HepG2 (cell line): ENCODE measurements at regions not wholly inside any gene's neighbourhood (a gene's known extent, or its start where the extent isn't known, plus 50 kb on each side); places are given as distances from the start of the nearest gene placed in this dataset.
"Not testable (repeated sequence)": the region's sequence is repeated elsewhere in the genome, so short reads cannot be mapped to it uniquely, and the experiment has no call there.

Source experiments
- EP300 ChIP-seq, 3 experiments: sonication (generic) in 1 of 3; formaldehyde crosslinking in 1 of 3; IDR thresholded peaks; 2 replicates each; pipeline versions ENCODE4 v1.5.1 to v1.6.1; 2011 to 2020; ENCODE audit warnings: low read depth in 2 of 3, low read length in 2 of 3, borderline replicate concordance in 1 of 3, improper control_type of control experiment in 1 of 3, mild to moderate bottlenecking in 1 of 3, missing genetic modification reagents in 1 of 3, moderate library complexity in 1 of 3
- HNF4A ChIP-seq: sonication (generic); formaldehyde crosslinking; IDR thresholded peaks from 2 replicates; pipeline ENCODE4 v1.4.0; 2020; ENCODE audit warnings: missing genetic modification reagents
- HOXD1 ChIP-seq: sonication (generic); formaldehyde crosslinking; IDR thresholded peaks from 2 replicates; pipeline ENCODE4 v1.5.0; 2020; ENCODE audit warnings: missing genetic modification reagents
- IKZF1 ChIP-seq: fragments of 450-650 bp; IDR thresholded peaks from 2 replicates; pipeline ENCODE4 v1.7.1; 2016
- MAFK ChIP-seq, 2 experiments: IDR thresholded peaks in 1 of 2; conservative IDR thresholded peaks in 1 of 2; 2 replicates each; pipeline ENCODE4 v1.6.1; 2011; ENCODE audit warnings: improper control_type of control experiment in 2 of 2, low read length in 2 of 2
- NCOA1 ChIP-seq: sonication (generic); formaldehyde crosslinking; IDR thresholded peaks from 2 replicates; pipeline ENCODE4 v1.9.0; 2021; ENCODE audit warnings: missing genetic modification reagents
- NFE2L2 ChIP-seq: fragments of 150-350 bp; IDR thresholded peaks from 2 replicates; pipeline ENCODE4 v1.6.1; 2014; ENCODE audit warnings: low read length
- NKX3-1 ChIP-seq: sonication (generic); formaldehyde crosslinking; IDR thresholded peaks from 2 replicates; pipeline ENCODE4 v1.5.0; 2020; ENCODE audit warnings: missing genetic modification reagents
- NR2F1 ChIP-seq, 2 experiments: fragments of 450-650 bp in 1 of 2; formaldehyde crosslinking in 1 of 2; IDR thresholded peaks; 2 replicates each; pipeline versions ENCODE4 v1.5.0 to v1.6.1; 2016 to 2020; ENCODE audit warnings: mild to moderate bottlenecking in 1 of 2, missing compliant biosample characterization in 1 of 2, missing genetic modification reagents in 1 of 2, moderate library complexity in 1 of 2
- PHF20 ChIP-seq: sonication (generic); formaldehyde crosslinking; IDR thresholded peaks from 2 replicates; pipeline ENCODE4 v1.5.0; 2020; ENCODE audit warnings: mild to moderate bottlenecking, missing genetic modification reagents
- RARA ChIP-seq: IDR thresholded peaks from 2 replicates; pipeline ENCODE4 v1.6.1; 2016; ENCODE audit warnings: missing genetic modification reagents, missing compliant biosample characterization
- ZFP37 ChIP-seq: sonication (generic); formaldehyde crosslinking; IDR thresholded peaks from 2 replicates; pipeline ENCODE4 v1.4.0; 2020; ENCODE audit warnings: missing genetic modification reagents, borderline replicate concordance
- ZNF136 ChIP-seq: sonication (generic); formaldehyde crosslinking; IDR thresholded peaks from 2 replicates; pipeline ENCODE4 v1.8.1; 2022; ENCODE audit warnings: low read depth, mild to moderate bottlenecking, moderate library complexity, missing genetic modification reagents
- ZNF337 ChIP-seq: sonication (generic); formaldehyde crosslinking; IDR thresholded peaks from 2 replicates; pipeline ENCODE4 v1.5.1; 2020; ENCODE audit warnings: missing genetic modification reagents, low read depth, mild to moderate bottlenecking, borderline replicate concordance
- ZNF678 ChIP-seq: sonication (generic); formaldehyde crosslinking; IDR thresholded peaks from 2 replicates; pipeline ENCODE4 v1.4.0; 2020; ENCODE audit warnings: mild to moderate bottlenecking, missing genetic modification reagents
- ZSCAN30 ChIP-seq: sonication (generic); formaldehyde crosslinking; IDR thresholded peaks from 2 replicates; pipeline ENCODE4 v1.5.0; 2020; ENCODE audit warnings: mild to moderate bottlenecking, missing genetic modification reagents
- TF ChIP-seq, protein P1 (sequence below), 2 experiments: fragments of 450-650 bp in 1 of 2; sonication (generic) in 1 of 2; formaldehyde crosslinking in 1 of 2; IDR thresholded peaks; 2 replicates each; pipeline versions ENCODE4 v1.6.1 to v1.8.0; 2016 to 2022; ENCODE audit warnings: antibody characterized with exemption in 1 of 2, mild to moderate bottlenecking in 1 of 2, missing genetic modification reagents in 1 of 2
- TF ChIP-seq, protein P2 (sequence below): sonication (generic); formaldehyde crosslinking; IDR thresholded peaks from 2 replicates; pipeline ENCODE4 v1.5.0; 2020; ENCODE audit warnings: missing genetic modification reagents

DNA sequence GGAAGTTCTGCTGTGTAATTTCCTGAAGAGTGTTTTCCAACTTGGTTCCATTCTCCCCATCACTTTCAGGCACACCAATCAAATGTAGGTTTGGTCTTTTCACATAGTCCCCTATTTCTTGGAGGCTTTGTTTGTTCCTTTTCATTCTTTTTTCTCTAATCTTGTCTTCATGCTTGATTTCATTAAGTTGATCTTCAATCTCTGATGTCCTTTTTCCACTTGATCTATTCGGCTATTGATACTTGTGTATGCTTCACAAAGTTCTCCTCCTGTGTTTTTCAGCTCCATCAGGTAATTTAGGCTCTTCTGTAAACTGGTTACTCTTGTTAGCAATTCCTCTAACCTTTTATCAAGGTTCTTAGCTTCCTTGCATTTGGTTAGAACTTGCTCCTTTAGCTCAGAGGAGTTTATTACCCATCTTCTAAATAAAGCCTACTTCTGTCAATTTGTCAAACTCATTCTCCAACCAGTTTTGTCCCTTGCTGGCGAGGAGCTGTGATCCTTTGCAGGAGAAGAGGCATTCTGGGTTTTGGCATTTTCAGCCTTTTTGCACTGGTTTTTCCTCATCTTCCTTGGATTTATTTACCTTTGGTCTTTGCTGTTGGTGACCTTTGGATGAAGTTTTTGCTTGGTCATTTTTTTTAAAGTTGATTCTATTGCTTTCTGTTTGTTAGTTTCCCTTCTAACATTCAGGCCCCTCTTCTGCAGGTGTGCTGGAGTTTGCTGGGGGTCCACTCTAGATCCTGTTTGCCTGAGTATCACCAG, 261.5 kb downstream of the FOXG1 start (continued):
- TF ChIP-seq, protein P1, sequence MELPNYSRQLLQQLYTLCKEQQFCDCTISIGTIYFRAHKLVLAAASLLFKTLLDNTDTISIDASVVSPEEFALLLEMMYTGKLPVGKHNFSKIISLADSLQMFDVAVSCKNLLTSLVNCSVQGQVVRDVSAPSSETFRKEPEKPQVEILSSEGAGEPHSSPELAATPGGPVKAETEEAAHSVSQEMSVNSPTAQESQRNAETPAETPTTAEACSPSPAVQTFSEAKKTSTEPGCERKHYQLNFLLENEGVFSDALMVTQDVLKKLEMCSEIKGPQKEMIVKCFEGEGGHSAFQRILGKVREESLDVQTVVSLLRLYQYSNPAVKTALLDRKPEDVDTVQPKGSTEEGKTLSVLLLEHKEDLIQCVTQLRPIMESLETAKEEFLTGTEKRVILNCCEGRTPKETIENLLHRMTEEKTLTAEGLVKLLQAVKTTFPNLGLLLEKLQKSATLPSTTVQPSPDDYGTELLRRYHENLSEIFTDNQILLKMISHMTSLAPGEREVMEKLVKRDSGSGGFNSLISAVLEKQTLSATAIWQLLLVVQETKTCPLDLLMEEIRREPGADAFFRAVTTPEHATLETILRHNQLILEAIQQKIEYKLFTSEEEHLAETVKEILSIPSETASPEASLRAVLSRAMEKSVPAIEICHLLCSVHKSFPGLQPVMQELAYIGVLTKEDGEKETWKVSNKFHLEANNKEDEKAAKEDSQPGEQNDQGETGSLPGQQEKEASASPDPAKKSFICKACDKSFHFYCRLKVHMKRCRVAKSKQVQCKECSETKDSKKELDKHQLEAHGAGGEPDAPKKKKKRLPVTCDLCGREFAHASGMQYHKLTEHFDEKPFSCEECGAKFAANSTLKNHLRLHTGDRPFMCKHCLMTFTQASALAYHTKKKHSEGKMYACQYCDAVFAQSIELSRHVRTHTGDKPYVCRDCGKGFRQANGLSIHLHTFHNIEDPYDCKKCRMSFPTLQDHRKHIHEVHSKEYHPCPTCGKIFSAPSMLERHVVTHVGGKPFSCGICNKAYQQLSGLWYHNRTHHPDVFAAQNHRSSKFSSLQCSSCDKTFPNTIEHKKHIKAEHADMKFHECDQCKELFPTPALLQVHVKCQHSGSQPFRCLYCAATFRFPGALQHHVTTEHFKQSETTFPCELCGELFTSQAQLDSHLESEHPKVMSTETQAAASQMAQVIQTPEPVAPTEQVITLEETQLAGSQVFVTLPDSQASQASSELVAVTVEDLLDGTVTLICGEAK (IDR thresholded peaks at IDR 0.05): 0 out of 2 replicates have a peak, but pooled peaks have one; percentile 2
- TF ChIP-seq, protein P1 (CRISPR knock-in tag; IDR thresholded peaks at IDR 0.05): not testable (repeated sequence)
- 0 out of 2 replicates have a peak, but pooled peaks have one; percentile 10 for TF ChIP-seq ZNF136 (CRISPR knock-in tag)
- 0 out of 2 replicates have a peak, but pooled peaks have one; percentile 42 for TF ChIP-seq HOXD1 (CRISPR knock-in tag)
- 0 out of 2 replicates have a peak, but pooled peaks have one; percentile 5 for TF ChIP-seq RARA (CRISPR knock-in tag)
- TF ChIP-seq NKX3-1: 0 out of 2 replicates have a peak, but pooled peaks have one; percentile 42
- 0 out of 2 replicates have a peak, but pooled peaks have one; percentile 50 for TF ChIP-seq ZSCAN30
- TF ChIP-seq HNF4A: peak; percentile 70
- TF ChIP-seq IKZF1: 0 out of 2 replicates have a peak, but pooled peaks have one; percentile 78
- TF ChIP-seq PHF20 (CRISPR knock-in tag): 0 out of 2 replicates have a peak, but pooled peaks have one; percentile 2
- peak in 1 of 2 experiments; percentile 42; a peak in 1 of 4 replicates for TF ChIP-seq EP300 (IDR thresholded peaks at IDR 0.05; ENCODE audit: low read depth in 2 of 2, low read length in 2 of 2)
- not testable (repeated sequence) for TF ChIP-seq EP300 (CRISPR knock-in tag; IDR thresholded peaks at IDR 0.05; ENCODE audit: borderline replicate concordance)
- TF ChIP-seq MAFK (conservative IDR thresholded peaks at IDR 0.05 in 1 of 2, IDR thresholded peaks at IDR 0.05 in 1 of 2; ENCODE audit: low read length in 2 of 2): peak in 1 of 2 experiments; percentile 35; a peak in 1 of 4 replicates
- 0 out of 2 replicates have a peak, but pooled peaks have one; percentile 15 for TF ChIP-seq ZNF337 (CRISPR knock-in tag)
- TF ChIP-seq NCOA1 (CRISPR knock-in tag): peak; percentile 4; the same call in 1 of the 2 replicates
- TF ChIP-seq, protein P2, sequence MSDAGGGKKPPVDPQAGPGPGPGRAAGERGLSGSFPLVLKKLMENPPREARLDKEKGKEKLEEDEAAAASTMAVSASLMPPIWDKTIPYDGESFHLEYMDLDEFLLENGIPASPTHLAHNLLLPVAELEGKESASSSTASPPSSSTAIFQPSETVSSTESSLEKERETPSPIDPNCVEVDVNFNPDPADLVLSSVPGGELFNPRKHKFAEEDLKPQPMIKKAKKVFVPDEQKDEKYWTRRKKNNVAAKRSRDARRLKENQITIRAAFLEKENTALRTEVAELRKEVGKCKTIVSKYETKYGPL (CRISPR knock-in tag): 0 out of 2 replicates have a peak, but pooled peaks have one; percentile 36
- peak; percentile 51; the same call in 1 of the 2 replicates for TF ChIP-seq ZFP37 (CRISPR knock-in tag)
- 0 out of 2 replicates have a peak, but pooled peaks have one; percentile 15 for TF ChIP-seq NFE2L2
- TF ChIP-seq ZNF678 (CRISPR knock-in tag): peak; percentile 18; the same call in 1 of the 2 replicates
- 0 out of 4 replicates have a peak, but pooled peaks of 1 of the 2 experiments have one; percentile 12 for TF ChIP-seq NR2F1 (CRISPR knock-in tag; IDR thresholded peaks at IDR 0.05)
